ENCODE measurements at regions not wholly inside any gene's neighbourhood (a gene's known extent, or its start where the extent isn't known, plus 50 kb on each side); places are given as distances from the start of the nearest gene placed in this dataset.

GRCh38 chr16:66044089-66044488 is 322.4 kb upstream of the CDH5 start:
- TF ChIP-seq CTCF (IDR thresholded peaks at IDR 0.05) (no peak), EP300 (IDR thresholded peaks at IDR 0.05) (no peak)
